ENCODE measurements at regions not wholly inside any gene's neighbourhood (a gene's known extent, or its start where the extent isn't known, plus 50 kb on each side); places are given as distances from the start of the nearest gene placed in this dataset.
"Not testable (repeated sequence)": the region's sequence is repeated elsewhere in the genome, so short reads cannot be mapped to it uniquely, and the experiment has no call there.

GRCh38 chr5:155628346-155628745 is 614.8 kb downstream of the KIF4B start:
- DNase-seq: no peak

GRCh38 chr5:155629597-155629996 is 616.0 kb downstream of the KIF4B start:
- no peak for DNase-seq

- DNase-seq: no peak
Measured at GRCh38 chr5:155631116-155631515, 617.6 kb downstream of the KIF4B start.

GRCh38 chr5:155633338-155633957 is 619.9 kb downstream of the KIF4B start:
- no peak for DNase-seq

GRCh38 chr5:155649666-155650065 is 636.1 kb downstream of the KIF4B start:
- no peak for DNase-seq

GRCh38 chr5:155655569-155655968 is 642.0 kb downstream of the KIF4B start:
- DNase-seq: no peak

GRCh38 chr5:155661859-155662258 is 648.3 kb downstream of the KIF4B start:
- no peak for DNase-seq

- no peak for DNase-seq
Measured at GRCh38 chr5:155665361-155665760, 651.8 kb downstream of the KIF4B start.

- DNase-seq: not testable (repeated sequence)
Measured at GRCh38 chr5:155672001-155672400, 655.0 kb upstream of the SGCD start.

GRCh38 chr5:155676967-155677366 is 650.0 kb upstream of the SGCD start:
- DNase-seq: no peak

- DNase-seq: no peak
Measured at GRCh38 chr5:155678371-155678770, 648.6 kb upstream of the SGCD start.

GRCh38 chr5:155679530-155679929 is 647.4 kb upstream of the SGCD start:
- DNase-seq: no peak

GRCh38 chr5:155684417-155684816 is 642.5 kb upstream of the SGCD start:
- DNase-seq: no peak

GRCh38 chr5:155686131-155686530 is 640.8 kb upstream of the SGCD start:
- DNase-seq: no peak

GRCh38 chr5:155689406-155689805 is 637.6 kb upstream of the SGCD start:
- DNase-seq: no peak

GRCh38 chr5:155696362-155696761 is 630.6 kb upstream of the SGCD start:
- DNase-seq: no peak

- DNase-seq: no peak
Measured at GRCh38 chr5:155697236-155697635, 629.7 kb upstream of the SGCD start.

GRCh38 chr5:155699385-155699784 is 627.6 kb upstream of the SGCD start:
- DNase-seq: no peak

GRCh38 chr5:155700333-155700732 is 626.6 kb upstream of the SGCD start:
- no peak for DNase-seq

- DNase-seq: no peak
Measured at GRCh38 chr5:155711882-155712281, 615.1 kb upstream of the SGCD start.

- DNase-seq: not testable (repeated sequence)
Measured at GRCh38 chr5:155714435-155714834, 612.5 kb upstream of the SGCD start.

- DNase-seq: no peak
Measured at GRCh38 chr5:155726267-155726666, 600.7 kb upstream of the SGCD start.

GRCh38 chr5:155727512-155728145 is 599.3 kb upstream of the SGCD start:
- DNase-seq: no peak

- DNase-seq: no peak
Measured at GRCh38 chr5:155728146-155728856, 598.7 kb upstream of the SGCD start.

Data from bone marrow (tissue), 2 donors.